ENCODE measurements at regions not wholly inside any gene's neighbourhood (a gene's known extent, or its start where the extent isn't known, plus 50 kb on each side); places are given as distances from the start of the nearest gene placed in this dataset.

- H3K4me3 ChIP-seq = no peak overlapping the region
- no peak overlapping the region for H3K27ac ChIP-seq
- DNase-seq = no peak
- intact Hi-C loops (cut with DNase I; ENCODE audit: low total_unique reads) = no loop called here
- H3K27me3 ChIP-seq = peaks cover 70% of the 10 kb centered on the region
- H3K9me3 ChIP-seq = no peaks in the 10 kb centered on the region
- in situ Hi-C loops (cut with MboI; ENCODE audit: low pct_ligation_motif_present in 1 of 4, low pct_unique_long_range_greater_than_20kb in 1 of 4, low sequenced_read_pairs in 3 of 4) = no loop called here
- TF ChIP-seq POLR2AphosphoS5 (IDR thresholded peaks at IDR 0.05) = no peak
- TF ChIP-seq POLR2A (IDR thresholded peaks at IDR 0.05) = no peak
- no peak for TF ChIP-seq EP300 (IDR thresholded peaks at IDR 0.05; ENCODE audit: low read depth)
- TF ChIP-seq CTCF (IDR thresholded peaks at IDR 0.05) = no peak
- no peaks in the 10 kb centered on the region for H3K4me1 ChIP-seq
- no peaks in the 10 kb centered on the region for H3K36me3 ChIP-seq
- WGBS, 2 donors (ENCODE audit: low coverage in 1 of 2) = 54 to 55% methylated on average over 4 of the region's 4 CpGs
Measured at GRCh38 chr20:59448196-59448595, 147.8 kb downstream of the EDN3 start.

GRCh38 chr20:59448851-59449444 is 148.5 kb downstream of the EDN3 start:
- no peak overlapping the region for H3K27ac ChIP-seq
- DNase-seq = no peak
- WGBS, 2 donors (ENCODE audit: low coverage in 1 of 2) = 42 to 56% methylated on average over 8 to 12 of the region's 12 CpGs
- intact Hi-C loops (cut with DNase I; ENCODE audit: low total_unique reads) = no loop called here
- H3K27me3 ChIP-seq = peaks cover 65% of the 10 kb centered on the region
- H3K36me3 ChIP-seq = no peaks in the 10 kb centered on the region
- no peak overlapping the region for H3K4me3 ChIP-seq
- in situ Hi-C loops (cut with MboI; ENCODE audit: low pct_ligation_motif_present in 1 of 4, low pct_unique_long_range_greater_than_20kb in 1 of 4, low sequenced_read_pairs in 3 of 4) = no loop called here
- no peaks in the 10 kb centered on the region for H3K4me1 ChIP-seq
- no peak for TF ChIP-seq POLR2AphosphoS5 (IDR thresholded peaks at IDR 0.05)
- TF ChIP-seq CTCF (IDR thresholded peaks at IDR 0.05) = no peak
- no peak for TF ChIP-seq EP300 (IDR thresholded peaks at IDR 0.05; ENCODE audit: low read depth)
- no peak for TF ChIP-seq POLR2A (IDR thresholded peaks at IDR 0.05)
- H3K9me3 ChIP-seq = no peaks in the 10 kb centered on the region

- Histone ChIP-seq H3K4me1 (no peaks in the 10 kb centered on the region), H3K36me3 (no peaks in the 10 kb centered on the region), H3K9me3 (no peaks in the 10 kb centered on the region), H3K4me3 (no peak overlapping the region), H3K27me3 (peaks cover 44% of the 10 kb centered on the region), H3K27ac (no peak overlapping the region)
- in situ Hi-C loops (cut with MboI; ENCODE audit: low pct_ligation_motif_present in 1 of 4, low pct_unique_long_range_greater_than_20kb in 1 of 4, low sequenced_read_pairs in 3 of 4) = loop anchor here in 2 of 4 donors (25.0 kb wide), 2 partner anchors 589 to 1214 kb away; partner anchors contain the start of genes ANKRD60 (in 1 of the 2), GNAS (in 1 of the 2) and GNAS-AS1 (in 1 of the 2)
- WGBS, 2 donors (ENCODE audit: low coverage in 1 of 2) = 57 to 71% methylated on average over 8 of the region's 8 CpGs
- intact Hi-C loops (cut with DNase I; ENCODE audit: low total_unique reads) = no loop called here
- DNase-seq = no peak
- no peak for TF ChIP-seq POLR2AphosphoS5 (IDR thresholded peaks at IDR 0.05)
- no peak for TF ChIP-seq EP300 (IDR thresholded peaks at IDR 0.05; ENCODE audit: low read depth)
- TF ChIP-seq CTCF (IDR thresholded peaks at IDR 0.05) = no peak
- no peak for TF ChIP-seq POLR2A (IDR thresholded peaks at IDR 0.05)
Measured at GRCh38 chr20:59451066-59451630, 150.7 kb downstream of the EDN3 start.

- WGBS, 2 donors (ENCODE audit: low coverage in 1 of 2) = 61 to 76% methylated on average over 2 to 4 of the region's 4 CpGs
- no peak overlapping the region for H3K27ac ChIP-seq
- H3K4me3 ChIP-seq = no peak overlapping the region
- no peak for DNase-seq
- TF ChIP-seq POLR2AphosphoS5 (IDR thresholded peaks at IDR 0.05) (no peak), POLR2A (IDR thresholded peaks at IDR 0.05) (no peak), EP300 (IDR thresholded peaks at IDR 0.05; ENCODE audit: low read depth) (no peak), CTCF (IDR thresholded peaks at IDR 0.05) (no peak)
- H3K9me3 ChIP-seq = no peaks in the 10 kb centered on the region
- H3K36me3 ChIP-seq = no peaks in the 10 kb centered on the region
- in situ Hi-C loops (cut with MboI; ENCODE audit: low pct_ligation_motif_present in 1 of 4, low pct_unique_long_range_greater_than_20kb in 1 of 4, low sequenced_read_pairs in 3 of 4) = loop anchor here in 2 of 4 donors (25.0 kb wide), 2 partner anchors 589 to 1214 kb away; partner anchors contain the start of genes ANKRD60 (in 1 of the 2), GNAS (in 1 of the 2) and GNAS-AS1 (in 1 of the 2)
- H3K4me1 ChIP-seq = no peaks in the 10 kb centered on the region
- intact Hi-C loops (cut with DNase I; ENCODE audit: low total_unique reads) = no loop called here
- H3K27me3 ChIP-seq = peaks cover 39% of the 10 kb centered on the region
Measured at GRCh38 chr20:59451641-59452040, 151.2 kb downstream of the EDN3 start.

All from transverse colon (tissue), 4 donors.